CD4-positive, alpha-beta T cell treated with Interferon gamma for 1 hour (primary cell): ENCODE measurements at regions not wholly inside any gene's neighbourhood (a gene's known extent, or its start where the extent isn't known, plus 50 kb on each side); places are given as distances from the start of the nearest gene placed in this dataset.

ENCODE experiments used
- DNase-seq: peaks from one replicate; pipeline ENCODE4 v3.0.0-alpha.2; 2020

GRCh38 chr7:121447243-121447910 is 51.3 kb upstream of the FAM3C start:
- DNase-seq = no peak

GRCh38 chr7:121446526-121446925 is 50.4 kb upstream of the FAM3C start:
- no peak for DNase-seq
